NCI-H526 treated with DMSO at 0.1 percent for 48 hours (cell line): ENCODE measurements at regions not wholly inside any gene's neighbourhood (a gene's known extent, or its start where the extent isn't known, plus 50 kb on each side); places are given as distances from the start of the nearest gene placed in this dataset.
"Not testable (repeated sequence)": the region's sequence is repeated elsewhere in the genome, so short reads cannot be mapped to it uniquely, and the experiment has no call there.

ENCODE experiments used
- DNase-seq: peaks from one replicate; lab custom pipeline; 2025; lab: John Stamatoyannopoulos, UW

- peak; percentile 34 for DNase-seq
Observed at GRCh38 chr3:70737666-70738290, 425.3 kb upstream of the MDFIC2 start.

- no peak for DNase-seq
Observed at GRCh38 chr3:70736009-70736408, 423.6 kb upstream of the MDFIC2 start.

GRCh38 chr3:70734756-70735155 lies 422.3 kb upstream of the MDFIC2 start:
- no peak for DNase-seq

GRCh38 chr3:70731046-70731445 lies 418.6 kb upstream of the MDFIC2 start:
- no peak for DNase-seq

- no peak for DNase-seq
Observed at GRCh38 chr3:70729845-70730244, 417.4 kb upstream of the MDFIC2 start.

GRCh38 chr3:70728311-70728710 lies 415.9 kb upstream of the MDFIC2 start:
- no peak for DNase-seq

GRCh38 chr3:70726961-70727360 lies 414.5 kb upstream of the MDFIC2 start:
- peak; percentile 70 for DNase-seq

- DNase-seq: peak; percentile 51
Observed at GRCh38 chr3:70726096-70726938, 413.9 kb upstream of the MDFIC2 start.

- no peak for DNase-seq
Observed at GRCh38 chr3:70722018-70722417, 409.6 kb upstream of the MDFIC2 start.

GRCh38 chr3:70716832-70717231 lies 404.4 kb upstream of the MDFIC2 start:
- no peak for DNase-seq

GRCh38 chr3:70712449-70713082 lies 400.1 kb upstream of the MDFIC2 start:
- DNase-seq: no peak

GRCh38 chr3:70703305-70704102 lies 391.1 kb upstream of the MDFIC2 start:
- DNase-seq: no peak

GRCh38 chr3:70702132-70702531 lies 389.7 kb upstream of the MDFIC2 start:
- no peak for DNase-seq

GRCh38 chr3:70684701-70685100 lies 372.3 kb upstream of the MDFIC2 start:
- no peak for DNase-seq

GRCh38 chr3:70675810-70676209 lies 363.4 kb upstream of the MDFIC2 start:
- DNase-seq: not testable (repeated sequence)

GRCh38 chr3:70658513-70659310 lies 346.3 kb upstream of the MDFIC2 start:
- no peak for DNase-seq

- DNase-seq: no peak
Observed at GRCh38 chr3:70657454-70657853, 345.0 kb upstream of the MDFIC2 start.

GRCh38 chr3:70647823-70648222 lies 335.4 kb upstream of the MDFIC2 start:
- no peak for DNase-seq

GRCh38 chr3:70647094-70647493 lies 334.7 kb upstream of the MDFIC2 start:
- DNase-seq: no peak

- DNase-seq: no peak
Observed at GRCh38 chr3:70646635-70647034, 334.2 kb upstream of the MDFIC2 start.

GRCh38 chr3:70640481-70640880 lies 328.0 kb upstream of the MDFIC2 start:
- DNase-seq: no peak
